GM23338 (cell line): ENCODE measurements at regions not wholly inside any gene's neighbourhood (a gene's known extent, or its start where the extent isn't known, plus 50 kb on each side); places are given as distances from the start of the nearest gene placed in this dataset.

Experiments used
- ATAC-seq: fragments of 200-7000 bp; cut with Tn5 transposase; 3 replicates; pipeline ENCODE4 v1.9.1; 2020
- DNase-seq: peaks from one replicate; pipeline ENCODE4 v3.0.0-alpha.2; 2015; ENCODE audit warnings: low spot score
- H2AFZ ChIP-seq: fragments of 200-600 bp; sonication (generic); 2 replicates; pipeline ENCODE4 v1.8.0; 2016; ENCODE audit warnings: antibody characterized with exemption, mild to moderate bottlenecking, moderate library complexity
- H3F3A ChIP-seq: fragments of 200-600 bp; sonication (generic); replicated peaks from 2 replicates; pipeline ENCODE4 v1.8.0; 2017; ENCODE audit warnings: antibody characterized with exemption, mixed run types, low read depth
- H3K27ac ChIP-seq: fragments of 200-600 bp; sonication (generic); 2 replicates; pipeline ENCODE4 v1.6.1; 2016; ENCODE audit warnings: low read depth
- H3K27me3 ChIP-seq: fragments of 200-600 bp; sonication (generic); 2 replicates; pipeline ENCODE4 v1.8.0; 2016; ENCODE audit warnings: mild to moderate bottlenecking, mixed run types, moderate library complexity; ENCODE audit not compliant: insufficient read depth
- H3K36me3 ChIP-seq: fragments of 200-600 bp; sonication (generic); 2 replicates; pipeline ENCODE4 v1.8.0; 2016; ENCODE audit warnings: mild to moderate bottlenecking; ENCODE audit not compliant: insufficient read depth
- H3K4me1 ChIP-seq: fragments of 200-600 bp; sonication (generic); 2 replicates; pipeline ENCODE4 v1.8.0; 2016; ENCODE audit warnings: mild to moderate bottlenecking, moderate library complexity; ENCODE audit not compliant: insufficient read depth
- H3K4me2 ChIP-seq: fragments of 200-600 bp; sonication (generic); 2 replicates; pipeline ENCODE4 v1.7.1; 2017; ENCODE audit warnings: mixed run types
- H3K4me3 ChIP-seq: fragments of 200-600 bp; sonication (generic); 2 replicates; pipeline ENCODE4 v1.6.1; 2016; ENCODE audit warnings: mixed run types
- H3K79me2 ChIP-seq: fragments of 200-600 bp; sonication (generic); replicated peaks from 2 replicates; pipeline ENCODE4 v1.8.0; 2017; ENCODE audit warnings: mild to moderate bottlenecking; ENCODE audit not compliant: insufficient read depth
- H3K9me2 ChIP-seq: fragments of 200-600 bp; sonication (generic); 2 replicates; pipeline ENCODE4 v1.8.0; 2017; ENCODE audit not compliant: insufficient read depth
- H4K20me1 ChIP-seq: fragments of 200-600 bp; sonication (generic); replicated peaks from 2 replicates; pipeline ENCODE4 v1.8.0; 2017; ENCODE audit warnings: mild to moderate bottlenecking; ENCODE audit not compliant: insufficient read depth
- H3K27ac Mint-ChIP-seq: 2 replicates; pipeline ENCODE4 v1.8.0; 2020; ENCODE audit warnings: inconsistent platforms, mild to moderate bottlenecking, moderate library complexity, mixed read lengths
- H3K27me3 Mint-ChIP-seq: 3 replicates; pipeline ENCODE4 v1.8.0; 2022; ENCODE audit warnings: low read depth, mild to moderate bottlenecking, moderate library complexity, mixed read lengths, inconsistent platforms; ENCODE audit not compliant: insufficient read depth, poor library complexity
- H3K36me3 Mint-ChIP-seq: 3 replicates; pipeline ENCODE4 v1.8.0; 2021; ENCODE audit warnings: low read depth, mild to moderate bottlenecking, inconsistent platforms, moderate library complexity, mixed read lengths
- H3K4me1 Mint-ChIP-seq: 3 replicates; pipeline ENCODE4 v1.8.0; 2020; ENCODE audit warnings: mild to moderate bottlenecking, inconsistent platforms, mixed read lengths
- H3K4me3 Mint-ChIP-seq: 3 replicates; pipeline ENCODE4 v1.8.0; 2021; ENCODE audit warnings: moderate library complexity, mild to moderate bottlenecking, inconsistent platforms, mixed read lengths
- H3K9me3 Mint-ChIP-seq: 3 replicates; pipeline ENCODE4 v1.8.0; 2020; ENCODE audit warnings: moderate library complexity, mild to moderate bottlenecking, inconsistent platforms, mixed read lengths
- CREB1 ChIP-seq: fragments of 250-450 bp; sonication (Bioruptor Pico); IDR thresholded peaks from 2 replicates; pipeline ENCODE4 v1.5.0; 2020; ENCODE audit warnings: low read depth, mild to moderate bottlenecking, moderate library complexity
- EZH2 ChIP-seq: fragments of 200-600 bp; sonication (generic); IDR thresholded peaks from one replicate; pipeline ENCODE4 v1.8.0; 2017; ENCODE audit warnings: antibody characterized with exemption, mild to moderate bottlenecking, low read depth; ENCODE audit not compliant: unreplicated experiment
- EZH2phosphoT487 ChIP-seq: fragments of 200-600 bp; sonication (generic); IDR thresholded peaks from one replicate; pipeline ENCODE4 v1.8.1; 2018; ENCODE audit warnings: antibody characterized with exemption; ENCODE audit not compliant: unreplicated experiment
- JUNB ChIP-seq: IDR thresholded peaks from one replicate; pipeline ENCODE4 v1.6.1; 2016; ENCODE audit warnings: antibody characterized with exemption; ENCODE audit not compliant: unreplicated experiment
- NANOG ChIP-seq: IDR thresholded peaks from 2 replicates; pipeline ENCODE4 v1.6.1; 2016; ENCODE audit warnings: antibody characterized with exemption, borderline replicate concordance
- POLR2AphosphoS5 ChIP-seq: IDR thresholded peaks from 2 replicates; pipeline ENCODE4 v1.6.1; 2016; ENCODE audit warnings: antibody characterized with exemption, low read depth
- REST ChIP-seq: IDR thresholded peaks from one replicate; pipeline ENCODE4 v1.6.1; 2018; ENCODE audit warnings: antibody characterized with exemption; ENCODE audit not compliant: unreplicated experiment
- STAT1 ChIP-seq: IDR thresholded peaks from one replicate; pipeline ENCODE4 v1.6.1; 2016; ENCODE audit warnings: antibody characterized with exemption; ENCODE audit not compliant: unreplicated experiment
- ZNF114 ChIP-seq: fragments of 250-450 bp; sonication (Bioruptor Pico); IDR thresholded peaks from 2 replicates; pipeline ENCODE4 v1.5.0; 2020; ENCODE audit warnings: mild to moderate bottlenecking, moderate library complexity
- ZNF331 ChIP-seq: fragments of 250-450 bp; sonication (Bioruptor Pico); IDR thresholded peaks from 2 replicates; pipeline ENCODE4 v1.5.0; 2020; ENCODE audit warnings: low read depth, mild to moderate bottlenecking, moderate library complexity
- ZNF462 ChIP-seq: fragments of 250-450 bp; sonication (Bioruptor Pico); IDR thresholded peaks from 2 replicates; pipeline ENCODE4 v1.5.0; 2020; ENCODE audit warnings: mild to moderate bottlenecking, moderate library complexity
- TF ChIP-seq, protein P1 (sequence below), 2 experiments: fragments of 200-600 bp in 1 of 2; sonication (generic) in 1 of 2; conservative IDR thresholded peaks; 2 replicates each; pipeline versions ENCODE4 v1.5.1 to v1.6.1; 2016 to 2017; ENCODE audit warnings: antibody characterized with exemption in 2 of 2, low read depth in 2 of 2, mild to moderate bottlenecking in 2 of 2, moderate library complexity in 1 of 2
- TF ChIP-seq, protein P2 (sequence below): IDR thresholded peaks from 2 replicates; pipeline ENCODE4 v1.6.1; 2016; ENCODE audit warnings: antibody characterized with exemption

- TF ChIP-seq, protein P1, sequence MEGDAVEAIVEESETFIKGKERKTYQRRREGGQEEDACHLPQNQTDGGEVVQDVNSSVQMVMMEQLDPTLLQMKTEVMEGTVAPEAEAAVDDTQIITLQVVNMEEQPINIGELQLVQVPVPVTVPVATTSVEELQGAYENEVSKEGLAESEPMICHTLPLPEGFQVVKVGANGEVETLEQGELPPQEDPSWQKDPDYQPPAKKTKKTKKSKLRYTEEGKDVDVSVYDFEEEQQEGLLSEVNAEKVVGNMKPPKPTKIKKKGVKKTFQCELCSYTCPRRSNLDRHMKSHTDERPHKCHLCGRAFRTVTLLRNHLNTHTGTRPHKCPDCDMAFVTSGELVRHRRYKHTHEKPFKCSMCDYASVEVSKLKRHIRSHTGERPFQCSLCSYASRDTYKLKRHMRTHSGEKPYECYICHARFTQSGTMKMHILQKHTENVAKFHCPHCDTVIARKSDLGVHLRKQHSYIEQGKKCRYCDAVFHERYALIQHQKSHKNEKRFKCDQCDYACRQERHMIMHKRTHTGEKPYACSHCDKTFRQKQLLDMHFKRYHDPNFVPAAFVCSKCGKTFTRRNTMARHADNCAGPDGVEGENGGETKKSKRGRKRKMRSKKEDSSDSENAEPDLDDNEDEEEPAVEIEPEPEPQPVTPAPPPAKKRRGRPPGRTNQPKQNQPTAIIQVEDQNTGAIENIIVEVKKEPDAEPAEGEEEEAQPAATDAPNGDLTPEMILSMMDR (conservative IDR thresholded peaks at IDR 0.05; ENCODE audit: low read depth in 2 of 2), result no peak
These were observed 419.9 kb upstream of the RUNX1 start (continued) for GRCh38 chr21:35468991-35469390.

DNA sequence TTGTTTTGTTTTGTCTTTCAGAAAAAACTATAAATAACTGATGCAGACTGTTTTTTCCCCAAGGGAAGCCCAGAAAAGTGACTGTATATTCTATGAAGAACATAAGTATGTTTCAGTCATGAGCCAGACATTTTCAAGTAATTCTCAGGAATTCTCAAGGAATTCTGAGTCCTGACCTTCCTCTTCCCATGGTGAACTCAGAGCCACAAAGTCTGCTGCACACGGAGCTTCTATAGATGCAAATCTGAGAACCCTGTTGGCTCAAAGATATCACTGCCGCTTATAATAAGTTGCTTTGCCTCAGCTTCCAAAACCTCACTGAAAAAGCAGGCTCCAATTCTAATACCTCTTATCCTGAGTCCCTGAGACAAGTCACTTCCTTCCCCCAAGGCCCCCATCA lies 418.5 kb upstream of the RUNX1 start:
- Histone ChIP-seq H3K79me2 (no peaks in the 10 kb centered on the region), H3K27ac (no peak overlapping the region), H3K4me2 (no peak overlapping the region), H3K9me2 (peaks cover 21% of the 10 kb centered on the region), H3K4me1 (peaks cover 26% of the 10 kb centered on the region), H3F3A (no peaks in the 10 kb centered on the region), H4K20me1 (no peaks in the 10 kb centered on the region), H3K4me3 (no peak overlapping the region), H3K27me3 (no peaks in the 10 kb centered on the region), H3K36me3 (no peaks in the 10 kb centered on the region), H2AFZ (peak overlapping the region; percentile 23; the same call in 1 of the 2 replicates)
- H3K36me3 Mint-ChIP-seq, result peaks cover 15% of the 10 kb centered on the region; the same call in 2 of the 3 replicates
- peaks cover 16% of the 10 kb centered on the region for H3K9me3 Mint-ChIP-seq
- no peak for DNase-seq
- H3K4me3 Mint-ChIP-seq, result no peak overlapping the region
- H3K27ac Mint-ChIP-seq, result no peak overlapping the region
- no peak for ATAC-seq
- peaks cover 31% of the 10 kb centered on the region for H3K4me1 Mint-ChIP-seq
- H3K27me3 Mint-ChIP-seq, result no peaks in the 10 kb centered on the region
- TF ChIP-seq CREB1 (CRISPR knock-in tag), result no peak
- TF ChIP-seq NANOG, result no peak
- no peak for TF ChIP-seq STAT1
- no peak for TF ChIP-seq REST
- no peak for TF ChIP-seq ZNF462
- no peak for TF ChIP-seq POLR2AphosphoS5
- no peak for TF ChIP-seq EZH2phosphoT487
- TF ChIP-seq ZNF331 (CRISPR knock-in tag), result no peak
- no peak for TF ChIP-seq ZNF114
- TF ChIP-seq, protein P2, sequence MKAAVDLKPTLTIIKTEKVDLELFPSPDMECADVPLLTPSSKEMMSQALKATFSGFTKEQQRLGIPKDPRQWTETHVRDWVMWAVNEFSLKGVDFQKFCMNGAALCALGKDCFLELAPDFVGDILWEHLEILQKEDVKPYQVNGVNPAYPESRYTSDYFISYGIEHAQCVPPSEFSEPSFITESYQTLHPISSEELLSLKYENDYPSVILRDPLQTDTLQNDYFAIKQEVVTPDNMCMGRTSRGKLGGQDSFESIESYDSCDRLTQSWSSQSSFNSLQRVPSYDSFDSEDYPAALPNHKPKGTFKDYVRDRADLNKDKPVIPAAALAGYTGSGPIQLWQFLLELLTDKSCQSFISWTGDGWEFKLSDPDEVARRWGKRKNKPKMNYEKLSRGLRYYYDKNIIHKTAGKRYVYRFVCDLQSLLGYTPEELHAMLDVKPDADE, result no peak
- no peak for TF ChIP-seq JUNB
- no peak for TF ChIP-seq EZH2
